NCI-H226 (cell line): ENCODE measurements at regions not wholly inside any gene's neighbourhood (a gene's known extent, or its start where the extent isn't known, plus 50 kb on each side); places are given as distances from the start of the nearest gene placed in this dataset.
"Not testable (repeated sequence)": the region's sequence is repeated elsewhere in the genome, so short reads cannot be mapped to it uniquely, and the experiment has no call there.

Experiments
- DNase-seq: peaks from one replicate; pipeline ENCODE4 v3.0.0-alpha.2; 2015

DNA sequence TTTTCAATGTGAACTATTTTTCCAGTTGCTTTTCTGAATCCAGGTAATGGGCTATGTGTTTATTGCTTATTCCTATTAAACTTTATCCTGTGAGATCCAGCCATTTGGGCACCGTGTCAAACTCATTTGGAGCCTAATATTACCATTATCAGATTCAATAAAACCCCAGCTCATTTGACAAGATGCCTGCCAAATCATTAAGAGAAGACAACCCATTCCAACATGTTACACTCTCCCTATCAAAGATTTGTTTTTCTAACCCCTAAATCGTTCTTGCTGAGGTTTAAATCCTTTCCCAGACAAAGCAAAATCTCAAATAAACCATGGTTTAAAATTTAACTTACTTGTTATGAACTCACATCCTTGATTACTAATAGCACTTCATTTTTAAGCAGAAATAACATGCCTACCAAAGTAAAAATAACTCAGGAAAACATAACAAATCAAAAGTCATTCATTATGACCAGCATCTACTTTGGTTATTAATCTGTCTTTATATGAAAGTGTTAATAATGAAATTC, 130.0 kb upstream of the TCF21 start:
- DNase-seq, result no peak

GRCh38 chr6:133759524-133759923, 129.4 kb upstream of the TCF21 start:
- DNase-seq, result no peak

DNA sequence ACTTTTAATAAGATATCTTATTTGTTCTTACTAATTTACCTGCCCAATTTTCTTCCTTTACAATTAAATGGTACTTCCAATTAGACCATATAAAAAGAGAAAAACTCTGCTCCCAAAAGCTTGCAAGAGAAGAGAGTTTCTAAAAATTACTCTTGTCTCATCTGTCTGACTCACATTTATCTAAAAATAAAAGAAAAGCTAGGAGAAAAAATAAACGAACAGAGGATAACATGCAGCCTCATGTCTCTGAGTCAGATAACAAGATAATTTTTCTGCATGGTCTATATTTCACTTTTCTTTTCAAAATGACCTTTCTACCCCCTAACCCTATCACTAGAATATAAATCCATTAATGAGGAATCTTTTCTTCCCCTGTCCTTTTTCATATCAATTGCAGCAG, 127.2 kb upstream of the TCF21 start:
- peak; percentile 43 for DNase-seq

- peak; percentile 55 for DNase-seq
Measured at GRCh38 chr6:133764008-133764753, 124.7 kb upstream of the TCF21 start.

- DNase-seq, result no peak
Measured at GRCh38 chr6:133764754-133765208, 124.1 kb upstream of the TCF21 start.

DNA sequence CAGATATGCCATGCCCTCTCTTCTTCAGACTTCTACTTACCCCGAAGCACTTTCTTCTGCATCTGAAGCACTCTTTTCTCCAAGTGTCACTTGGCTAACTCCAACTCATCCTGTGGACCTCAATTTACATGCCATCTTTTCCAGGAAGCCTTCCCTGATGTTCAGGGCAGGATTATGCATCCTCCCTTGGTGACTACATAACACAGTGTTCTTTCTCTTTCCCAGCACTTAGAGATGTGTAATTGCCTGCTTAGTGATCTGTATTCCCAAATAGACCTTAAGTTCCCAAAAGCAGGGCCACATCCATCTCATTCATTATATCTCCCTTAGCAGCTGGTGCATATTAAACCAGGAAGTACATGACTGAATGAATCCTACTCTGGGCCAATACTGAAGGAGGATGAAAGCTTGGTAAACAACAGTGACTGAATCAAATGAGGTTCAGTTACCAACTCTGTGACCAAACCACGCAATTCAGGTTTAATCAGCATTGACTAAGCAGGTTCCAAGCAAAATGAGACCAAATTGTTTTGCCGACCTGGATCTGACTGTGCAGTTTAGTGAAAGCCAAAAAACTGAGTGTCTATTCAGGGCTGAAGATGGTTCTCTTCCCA, 121.4 kb upstream of the TCF21 start:
- no peak for DNase-seq

- peak; percentile 53 for DNase-seq
Measured at GRCh38 chr6:133768656-133769295, 120.1 kb upstream of the TCF21 start.

DNA sequence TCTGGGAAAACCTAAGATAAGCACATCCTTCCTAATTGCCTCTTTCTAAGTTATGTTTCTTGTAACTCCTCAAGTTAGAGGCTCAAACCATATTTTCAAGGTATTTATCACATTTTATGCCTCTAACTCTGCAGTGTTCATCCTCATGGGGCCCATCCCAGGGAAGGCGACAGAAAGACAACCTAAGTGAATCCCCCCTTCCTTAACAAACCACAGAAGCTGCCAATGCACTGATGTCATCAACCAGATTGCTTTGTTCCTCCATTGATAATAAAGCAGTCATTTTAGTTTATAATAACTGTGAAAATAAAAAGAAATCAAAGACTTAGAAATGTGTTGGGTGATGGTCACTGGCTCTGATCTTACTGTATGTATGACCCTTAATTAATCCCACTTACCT, 119.5 kb upstream of the TCF21 start:
- no peak for DNase-seq

DNA sequence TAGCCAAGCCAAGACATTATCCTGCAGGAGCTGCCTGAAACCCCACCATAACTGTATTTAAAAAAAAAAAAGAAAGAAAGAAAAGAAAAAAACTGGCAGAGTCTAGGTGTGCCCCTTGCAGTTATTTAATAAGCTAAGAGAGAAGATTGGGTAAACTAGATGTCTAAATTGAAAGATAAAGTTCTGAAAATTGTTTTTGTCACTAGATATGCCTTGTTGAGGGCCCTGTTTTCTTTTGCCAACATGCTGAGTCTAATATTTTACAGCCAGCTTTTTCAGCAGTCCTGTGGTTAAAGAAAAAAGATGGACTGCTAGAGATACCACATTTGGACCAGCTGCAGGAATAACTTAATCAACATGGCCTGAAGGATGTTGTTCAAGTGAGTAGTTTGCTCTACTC, 116.3 kb upstream of the TCF21 start:
- DNase-seq, result no peak

GRCh38 chr6:133773776-133774175, 115.1 kb upstream of the TCF21 start:
- no peak for DNase-seq

DNA sequence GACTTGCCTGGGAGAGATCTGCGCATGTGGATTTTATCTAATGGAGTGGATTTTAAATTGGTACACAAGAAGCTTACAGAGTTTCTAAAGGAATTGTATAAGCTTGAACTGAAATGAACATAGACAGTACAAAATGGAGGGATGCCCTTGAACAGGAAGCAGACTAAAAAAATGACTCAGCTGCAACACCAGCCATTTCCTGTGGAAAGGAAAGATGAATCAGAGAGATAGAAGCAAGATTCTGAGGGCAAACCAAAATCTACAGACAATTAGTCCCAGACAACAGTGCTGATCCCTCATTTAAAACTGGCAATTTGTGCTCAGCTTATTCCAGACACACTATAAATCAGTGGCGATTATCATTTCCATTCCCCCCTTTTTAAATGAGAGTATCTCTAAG, 114.6 kb upstream of the TCF21 start:
- DNase-seq, result peak; percentile 72

GRCh38 chr6:133778414-133779130, 110.3 kb upstream of the TCF21 start:
- peak; percentile 70 for DNase-seq

DNA sequence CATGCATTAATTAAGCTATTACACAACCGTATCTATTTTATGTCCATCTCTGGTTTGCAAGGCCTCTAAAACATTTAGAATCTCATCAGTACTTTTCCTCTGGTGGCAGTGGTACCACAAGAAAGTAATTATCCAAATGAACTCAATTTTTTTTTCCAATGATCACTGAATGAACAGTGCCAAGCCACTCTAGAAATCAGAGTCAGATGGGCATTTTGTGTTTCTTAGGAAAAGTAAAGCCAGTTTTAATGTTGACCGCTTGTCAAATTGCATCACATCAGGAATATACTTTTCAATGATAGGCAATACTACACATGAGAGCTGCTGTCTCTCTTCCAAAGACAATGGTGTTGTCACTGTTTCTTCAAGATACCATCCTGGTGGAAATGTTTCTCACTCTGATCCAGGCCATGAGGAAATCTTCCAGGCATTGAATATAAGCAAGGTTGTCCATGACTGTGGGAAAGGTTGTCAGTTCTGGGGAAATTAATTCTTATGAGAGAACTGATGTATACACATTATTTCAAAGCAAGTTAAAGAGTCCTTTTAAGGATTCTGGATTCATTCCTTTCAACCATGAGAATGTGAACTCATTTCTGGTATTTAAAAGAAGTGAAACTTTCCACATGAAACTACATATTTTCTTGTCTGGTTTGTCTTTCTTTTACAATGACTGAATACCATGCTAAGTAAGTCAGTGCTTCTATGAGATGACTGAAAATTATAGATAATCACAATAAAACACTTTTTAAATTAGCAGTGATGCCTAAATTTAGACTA, 108.8 kb upstream of the TCF21 start:
- DNase-seq, result no peak

- DNase-seq, result no peak
Measured at GRCh38 chr6:133786016-133786415, 102.9 kb upstream of the TCF21 start.

GRCh38 chr6:133787122-133787521, 101.8 kb upstream of the TCF21 start:
- no peak for DNase-seq

DNA sequence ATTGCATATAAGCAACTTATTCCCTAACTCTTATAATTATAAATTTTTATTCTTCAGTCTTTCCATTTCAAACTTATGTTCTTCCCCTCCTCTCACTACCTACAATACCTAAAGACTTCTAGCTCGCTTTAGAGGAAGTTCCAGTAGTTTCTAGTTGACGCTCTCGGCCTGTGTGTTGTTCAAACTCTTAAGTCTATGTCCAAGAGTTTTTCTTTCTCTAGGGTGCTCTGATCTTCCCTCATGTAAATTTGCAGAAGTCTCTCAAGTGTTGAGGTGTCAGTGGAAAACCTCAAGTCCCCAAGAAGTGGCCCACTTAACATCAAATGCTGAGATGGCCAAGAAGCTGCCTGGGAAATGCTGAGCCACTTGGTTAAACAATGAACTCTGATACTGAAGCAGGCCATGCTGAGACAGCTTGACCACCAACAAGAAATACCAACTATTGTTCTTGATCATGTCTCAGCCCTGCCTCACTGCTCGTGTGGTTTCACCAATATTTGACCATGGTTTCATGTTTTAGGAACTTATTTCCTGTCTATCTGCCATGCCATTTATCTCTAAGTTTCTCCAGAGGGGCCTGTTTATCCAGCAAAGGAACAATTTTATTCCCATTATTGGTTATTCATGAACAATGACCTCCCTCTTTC, 100.9 kb upstream of the TCF21 start:
- no peak for DNase-seq

DNA sequence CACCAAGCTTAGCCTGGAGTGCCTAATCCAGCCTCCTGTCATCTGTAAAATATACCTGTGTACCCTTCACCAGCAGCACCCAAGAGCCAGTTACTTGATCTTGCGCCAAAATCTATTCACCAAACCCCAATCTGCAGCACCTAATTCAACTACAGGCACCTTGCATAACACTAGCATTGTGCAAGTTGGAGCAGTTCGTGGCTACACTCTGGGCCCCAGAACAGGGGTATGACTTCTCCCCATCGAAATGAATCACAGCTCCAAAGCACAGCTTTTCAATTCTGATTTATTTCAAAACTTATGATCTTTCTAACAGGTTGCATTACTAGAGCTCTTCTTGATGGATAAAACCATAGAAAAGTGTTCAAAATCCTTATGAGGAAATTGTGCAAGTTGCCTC, 100.4 kb upstream of the TCF21 start:
- no peak for DNase-seq

DNA sequence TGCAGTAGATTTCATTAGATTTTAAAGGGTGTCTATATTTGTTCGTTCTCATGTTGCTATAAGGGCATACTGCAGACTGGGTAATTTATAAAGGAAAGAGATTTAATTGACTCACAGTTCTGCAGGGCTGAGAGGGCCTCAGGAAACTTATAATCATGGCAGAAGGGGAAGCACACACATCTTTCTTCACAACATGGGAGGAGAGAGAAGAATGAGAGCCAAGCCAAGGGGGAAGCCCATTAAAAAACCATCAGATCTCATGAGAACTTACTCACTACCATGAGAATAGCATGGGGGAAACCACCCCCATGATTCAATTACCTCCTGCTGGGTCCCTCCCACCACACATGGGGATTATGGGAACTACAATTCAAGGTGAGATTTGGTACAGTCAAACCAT, 99.5 kb upstream of the TCF21 start:
- not testable (repeated sequence) for DNase-seq

GRCh38 chr6:133790756-133791155, 98.2 kb upstream of the TCF21 start:
- DNase-seq, result not testable (repeated sequence)

DNA sequence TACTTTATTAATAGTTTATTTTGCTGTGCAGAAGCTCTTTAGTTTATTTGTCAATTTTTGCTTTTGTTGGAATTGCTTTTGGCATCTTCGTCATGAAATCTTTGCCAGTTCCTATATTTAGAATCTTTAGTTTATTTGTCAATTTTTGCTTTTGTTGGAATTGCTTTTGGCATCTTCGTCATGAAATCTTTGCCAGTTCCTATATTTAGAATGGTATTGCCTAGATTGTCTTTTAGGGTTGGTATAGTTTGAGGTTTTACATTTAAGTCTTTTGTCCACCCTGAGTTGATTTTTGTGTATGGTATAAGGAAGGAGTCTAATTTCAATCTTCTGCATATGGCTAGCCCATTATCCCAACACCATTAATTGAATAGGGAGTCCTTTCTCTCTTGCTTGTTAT, 93.9 kb upstream of the TCF21 start:
- not testable (repeated sequence) for DNase-seq

DNA sequence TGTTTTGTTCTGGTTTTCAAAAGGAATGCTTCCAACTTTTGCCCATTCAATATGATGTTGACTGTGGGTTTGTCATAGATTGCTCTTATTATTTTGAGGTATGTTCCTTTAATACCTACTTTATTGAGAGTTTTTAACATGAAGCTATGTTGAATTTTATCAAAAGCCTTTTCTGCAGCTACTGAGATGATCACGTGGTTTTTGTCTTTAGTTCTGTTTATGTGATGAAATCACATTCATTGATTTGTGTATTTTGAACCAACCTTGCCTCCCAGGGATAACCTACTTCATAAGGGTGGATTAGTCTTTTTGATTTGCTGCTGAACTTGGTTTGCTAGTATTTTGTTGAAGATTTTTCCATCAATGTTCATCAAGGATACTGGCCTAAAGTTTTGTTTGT, 92.7 kb upstream of the TCF21 start:
- DNase-seq, result no peak

DNA sequence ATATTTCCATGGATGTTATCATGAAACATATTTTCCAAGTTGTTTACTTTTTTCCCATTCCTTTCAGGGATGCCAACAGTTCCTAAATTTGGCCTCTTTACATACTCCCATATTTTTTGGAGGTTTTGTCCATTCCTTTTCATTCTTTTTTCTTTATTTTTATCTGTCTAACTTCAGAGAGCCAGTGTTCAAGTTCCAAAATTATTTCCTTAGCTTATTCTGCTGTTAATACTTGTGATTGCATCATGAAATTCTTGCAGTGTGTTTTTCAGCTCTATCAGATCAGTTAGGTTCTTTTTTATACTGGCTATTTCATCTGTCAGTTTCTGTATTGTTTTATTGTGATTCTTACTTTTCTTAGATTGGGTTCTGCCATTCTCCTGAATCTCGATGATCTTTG, 89.9 kb upstream of the TCF21 start:
- DNase-seq, result no peak
